GM19455 (cell line): ENCODE measurements at regions not wholly inside any gene's neighbourhood (a gene's known extent, or its start where the extent isn't known, plus 50 kb on each side); places are given as distances from the start of the nearest gene placed in this dataset.
A peak's percentile ranks its signal among the peaks of the same experiment; 100 is the strongest.

Experiments
- ATAC-seq: cut with Tn5 transposase; IDR thresholded peaks from one replicate; pipeline ENCODE4 v1.9.1; 2021; ENCODE audit not compliant: unreplicated experiment

GRCh38 chr1:201683397-201683796 is 144.5 kb downstream of the NAV1 start:
- no peak for ATAC-seq

DNA sequence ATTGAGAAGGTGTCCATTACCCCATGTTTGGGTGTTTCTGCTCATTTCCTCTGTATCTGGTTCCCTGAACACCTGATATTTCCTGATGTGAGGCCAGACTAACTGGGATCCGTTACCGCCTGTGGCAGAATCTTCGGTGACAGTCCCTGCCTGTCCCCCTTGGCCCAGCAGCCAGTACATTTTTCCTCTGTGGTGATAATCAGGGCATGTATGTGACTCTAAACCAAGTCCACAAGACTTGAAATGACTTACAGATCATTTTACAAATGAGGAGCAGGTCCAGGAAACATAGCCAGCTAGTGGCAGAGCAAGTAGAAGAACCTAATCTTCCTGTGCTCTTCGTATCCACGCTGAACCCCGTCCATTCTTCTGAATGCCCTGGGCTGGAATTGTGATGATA is 143.5 kb upstream of the IPO9 start:
- ATAC-seq: no peak

DNA sequence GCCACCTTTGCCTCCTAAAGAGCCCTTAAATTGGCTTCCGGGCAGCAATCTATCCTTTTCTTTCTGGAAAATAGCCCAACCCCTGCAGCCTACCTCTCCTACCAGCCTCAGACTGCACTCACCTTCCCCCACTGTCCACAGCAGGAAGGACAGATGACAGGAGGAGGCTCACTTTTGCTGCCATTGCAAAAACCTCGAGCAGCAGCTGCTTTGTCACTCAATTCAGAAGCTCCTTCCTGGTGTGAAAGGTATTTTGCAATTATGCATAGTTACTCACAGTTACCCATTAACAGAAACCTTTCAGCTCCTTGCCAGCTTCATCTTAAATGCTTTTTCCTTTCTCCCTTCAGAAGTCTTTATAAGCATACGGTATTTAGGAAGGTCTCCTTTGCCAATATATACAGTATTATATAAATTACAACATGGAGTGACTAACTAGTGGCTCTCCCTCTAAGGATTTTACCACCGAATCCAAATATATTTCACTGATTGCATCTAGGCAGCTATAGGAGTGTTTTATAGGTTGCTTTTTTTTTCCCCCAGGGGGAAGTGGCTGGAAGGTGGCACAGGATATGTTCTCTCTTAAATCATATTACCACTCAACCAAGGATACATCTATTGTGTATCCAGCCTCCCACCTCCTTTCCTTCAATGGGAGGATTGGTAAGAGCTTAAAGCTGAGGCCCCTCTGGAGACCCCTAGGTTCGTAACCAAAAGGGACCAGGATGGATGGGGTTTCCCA is 142.1 kb upstream of the IPO9 start:
- no peak for ATAC-seq

GRCh38 chr1:201688514-201688913 is 140.4 kb upstream of the IPO9 start:
- no peak for ATAC-seq

- ATAC-seq: no peak
These were observed 139.3 kb upstream of the IPO9 start for GRCh38 chr1:201689647-201690046.

DNA sequence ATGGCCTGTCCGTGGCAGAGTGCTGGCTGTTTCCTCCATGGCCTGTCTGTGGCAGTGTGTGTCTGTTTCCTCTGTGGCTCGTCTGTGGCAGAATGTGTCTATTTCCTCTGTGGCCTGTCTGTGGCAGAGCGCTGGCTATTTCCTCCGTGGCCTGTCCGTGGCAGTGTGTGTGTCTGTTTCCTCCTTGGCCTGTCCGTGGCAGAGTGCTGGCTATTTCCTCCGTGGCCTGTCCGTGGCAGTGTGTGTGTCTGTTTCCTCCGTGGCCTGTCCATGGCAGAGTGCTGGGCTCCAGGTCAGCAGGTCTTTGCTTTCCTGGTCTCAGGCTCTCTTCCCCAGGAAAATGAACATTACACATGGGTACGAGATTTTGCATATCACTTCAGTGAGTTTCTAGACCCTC is 138.4 kb upstream of the IPO9 start:
- ATAC-seq: no peak

DNA sequence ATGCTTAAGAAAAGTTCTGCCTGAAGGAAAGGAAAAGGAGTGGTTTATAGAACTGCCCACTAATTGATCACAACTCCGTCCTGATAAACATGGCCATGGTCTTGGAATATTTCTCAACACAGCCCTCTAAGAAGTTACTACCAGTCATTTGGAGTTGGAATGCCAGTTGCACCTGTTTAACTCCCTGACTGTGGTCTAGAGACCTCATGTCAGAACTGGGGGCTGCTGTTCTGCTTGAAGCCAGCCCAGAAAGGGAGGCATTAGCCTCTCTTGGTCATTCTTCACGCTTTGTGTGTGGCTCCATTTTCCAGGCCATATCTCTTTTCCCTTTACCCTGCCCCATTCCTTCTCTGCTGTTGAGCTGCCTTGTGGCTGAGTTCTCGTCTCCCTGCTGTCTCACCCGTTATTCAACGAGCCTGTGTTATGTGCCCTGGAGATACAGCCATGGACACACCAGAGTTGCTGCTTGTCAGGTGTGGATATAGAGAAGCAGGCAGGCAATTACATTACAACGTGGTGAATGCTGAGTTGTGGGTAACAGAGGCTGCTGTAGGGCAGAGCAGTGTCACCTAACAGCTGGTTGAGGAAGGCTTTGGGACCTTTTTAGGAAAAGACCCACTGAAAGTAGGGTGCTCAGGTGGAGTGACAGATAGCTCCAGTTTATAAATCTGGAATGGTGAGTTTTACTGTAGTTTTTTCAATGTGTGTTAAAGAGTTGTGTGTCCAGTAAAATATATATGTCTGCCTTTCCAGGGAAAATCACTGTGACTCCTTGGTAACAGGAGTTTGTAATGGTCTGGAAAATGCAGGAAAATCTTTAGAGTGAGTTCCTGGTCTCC is 137.0 kb upstream of the IPO9 start:
- no peak for ATAC-seq

GRCh38 chr1:201692555-201693394 is 136.2 kb upstream of the IPO9 start:
- ATAC-seq: no peak

DNA sequence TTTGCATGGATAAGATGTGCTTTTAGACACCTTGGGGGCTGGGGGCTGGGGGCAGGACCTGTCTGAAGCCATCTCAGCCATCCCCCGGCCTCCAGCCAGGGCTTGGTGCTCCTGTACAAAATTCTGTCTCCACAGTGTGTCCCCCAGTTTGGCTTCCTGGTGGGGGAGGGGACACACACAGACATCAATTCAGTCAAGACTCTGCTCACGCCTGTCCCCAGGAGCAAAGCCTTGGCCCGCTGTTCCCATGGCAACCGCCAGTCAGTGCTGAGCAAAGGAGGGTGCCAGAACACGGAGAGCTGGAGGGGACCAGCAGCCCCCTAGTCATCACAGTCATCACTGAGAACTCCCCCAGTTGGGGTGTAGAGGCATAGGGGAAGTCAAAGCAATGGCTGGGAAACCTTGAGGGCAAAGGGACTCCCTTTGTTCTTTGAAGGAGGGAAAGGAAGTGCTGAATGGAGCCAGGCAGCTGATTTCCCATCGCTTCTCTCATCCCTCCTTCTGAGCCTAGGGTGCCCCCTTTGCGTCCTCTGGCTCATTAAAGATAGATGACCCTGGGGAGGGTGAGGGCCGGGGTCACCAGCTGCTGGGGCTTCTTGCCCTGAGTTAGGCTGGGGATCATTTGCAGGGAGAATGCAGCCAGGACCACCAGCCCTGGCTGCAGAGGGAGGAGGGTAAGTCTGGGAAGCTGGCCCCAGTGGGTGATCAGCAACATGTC is 134.9 kb upstream of the IPO9 start:
- ATAC-seq: no peak

DNA sequence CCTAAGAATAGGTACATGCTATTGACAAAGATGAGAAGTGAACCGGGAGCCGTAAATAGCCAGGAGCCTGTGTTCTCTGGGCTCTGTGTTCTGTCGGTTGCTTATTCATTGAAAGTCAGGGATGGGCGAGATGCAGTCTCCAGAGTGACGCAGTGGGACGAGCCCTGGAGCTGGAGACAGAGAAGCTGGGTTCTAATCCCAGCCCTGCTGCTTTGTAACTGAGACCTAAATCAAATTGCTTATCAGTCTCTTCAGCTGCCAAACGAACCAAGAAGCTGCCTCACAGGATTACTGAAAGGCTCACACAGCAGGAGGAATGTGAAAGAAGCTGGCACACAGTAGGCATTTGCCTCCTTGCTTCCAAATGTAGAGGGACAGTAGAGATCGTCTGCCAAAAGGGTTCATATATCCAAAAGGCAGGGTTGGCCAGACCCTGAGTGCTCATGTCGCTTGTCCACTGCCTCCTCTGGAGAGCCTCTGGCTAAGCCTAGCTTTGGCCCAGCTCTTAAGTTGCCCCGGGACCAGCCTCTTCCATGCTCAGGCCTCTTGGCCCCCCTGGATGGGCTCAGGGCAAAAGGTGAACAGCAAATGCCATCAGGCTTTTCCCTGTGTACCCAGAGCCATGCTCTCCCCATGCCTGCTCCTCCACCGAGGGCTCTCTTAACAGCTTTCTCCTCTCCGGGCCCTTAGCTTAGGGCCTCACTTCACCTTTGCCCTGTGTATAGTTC is 134.2 kb upstream of the IPO9 start:
- ATAC-seq: no peak

DNA sequence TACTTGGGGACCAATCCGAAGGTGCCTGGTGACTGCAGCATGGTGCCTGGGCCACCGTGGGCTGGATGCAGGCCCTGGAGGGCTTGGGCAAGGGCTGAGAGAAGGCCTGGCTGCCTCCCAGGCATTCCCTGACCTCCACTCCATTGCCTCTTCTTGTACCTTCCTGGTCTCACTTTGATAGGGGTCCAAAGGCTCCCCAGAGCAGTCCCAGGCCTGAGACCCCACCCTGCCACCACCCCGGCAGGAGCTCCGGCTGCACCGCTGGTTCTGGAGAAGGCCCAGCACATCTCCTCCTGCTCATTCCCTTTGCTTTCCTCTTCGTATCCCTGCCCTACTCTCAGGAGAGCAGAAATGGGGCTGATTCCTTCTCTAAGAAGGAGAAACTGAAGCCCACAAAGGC is 133.3 kb upstream of the IPO9 start:
- ATAC-seq: no peak

GRCh38 chr1:201696217-201696761 is 132.7 kb upstream of the IPO9 start:
- ATAC-seq: no peak

DNA sequence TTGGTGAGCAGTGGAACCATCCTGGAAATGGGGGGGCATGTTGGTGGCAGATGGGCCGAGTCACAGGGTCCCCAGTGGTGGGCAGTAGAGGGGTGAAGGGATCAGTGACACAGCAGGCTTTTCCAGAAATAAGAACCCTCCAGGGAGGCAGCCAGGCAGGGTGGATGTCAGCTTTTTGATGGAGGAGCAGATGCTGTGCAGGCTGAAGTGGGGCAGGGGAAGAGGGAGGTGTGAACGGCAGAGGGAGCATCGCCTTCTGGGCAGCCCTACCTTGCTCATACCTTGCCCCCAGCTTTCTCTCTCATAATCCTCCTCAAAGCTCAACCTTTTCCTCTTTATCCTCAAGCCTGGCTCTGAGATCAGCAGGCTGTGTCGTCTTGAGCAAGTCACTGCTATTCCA is 131.8 kb upstream of the IPO9 start:
- ATAC-seq: no peak

GRCh38 chr1:201701831-201702230 is 127.1 kb upstream of the IPO9 start:
- ATAC-seq: no peak

- ATAC-seq: no peak
These were observed 126.0 kb upstream of the IPO9 start for GRCh38 chr1:201702936-201703335.

DNA sequence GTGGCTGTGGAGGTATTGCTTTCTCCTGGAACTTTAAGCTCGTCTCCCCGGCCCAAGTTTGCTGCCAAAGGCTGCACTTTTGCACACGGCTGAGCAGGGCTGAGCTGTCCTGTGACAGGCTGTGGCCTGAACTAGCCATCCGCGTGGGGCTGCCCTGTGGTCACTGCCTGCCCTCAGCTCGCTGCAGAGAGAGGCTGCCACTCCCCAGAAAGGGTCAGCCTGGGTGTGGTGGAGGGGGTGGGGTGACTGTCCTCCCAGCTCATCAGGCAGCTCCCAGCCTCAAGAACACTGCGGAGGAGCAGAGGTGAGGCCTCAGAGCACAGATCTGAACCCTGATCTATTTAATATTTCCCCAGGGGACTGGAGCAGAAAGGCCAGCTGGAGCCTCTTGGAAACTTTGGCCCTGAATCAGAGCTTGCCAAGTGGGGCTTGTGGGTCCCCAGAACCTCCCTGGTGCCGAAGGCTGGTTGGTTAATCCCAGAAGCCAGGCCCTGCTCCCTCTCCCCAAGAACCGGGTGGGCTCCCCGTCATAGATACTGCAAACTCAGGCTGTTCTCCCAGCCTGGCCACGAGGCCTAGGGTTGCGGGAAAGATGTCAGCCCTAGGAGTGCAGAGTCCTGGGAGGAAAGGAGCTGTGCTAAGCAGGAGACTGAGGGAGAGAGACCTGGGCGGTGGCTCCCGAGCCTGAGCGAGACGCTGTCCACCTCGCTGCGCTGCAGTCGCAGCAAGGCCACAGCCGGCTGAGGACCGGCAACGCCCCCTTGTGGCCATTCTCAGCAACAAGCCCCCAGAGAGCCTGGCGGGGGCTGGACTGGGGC is 125.1 kb upstream of the IPO9 start:
- peak; percentile 64 for ATAC-seq

- ATAC-seq: no peak
These were observed 124.5 kb upstream of the IPO9 start for GRCh38 chr1:201704439-201704792.

- ATAC-seq: no peak
These were observed 123.6 kb upstream of the IPO9 start for GRCh38 chr1:201705389-201705788.

- no peak for ATAC-seq
These were observed 122.8 kb upstream of the IPO9 start for GRCh38 chr1:201706109-201706508.
